ENCODE measurements at regions not wholly inside any gene's neighbourhood (a gene's known extent, or its start where the extent isn't known, plus 50 kb on each side); places are given as distances from the start of the nearest gene placed in this dataset.
"Not testable (repeated sequence)": the region's sequence is repeated elsewhere in the genome, so short reads cannot be mapped to it uniquely, and the experiment has no call there.

GRCh38 chr12:19771858-19772257 is 332.6 kb downstream of the AEBP2 start:
- no peak for DNase-seq (ENCODE audit: low read depth)

- DNase-seq (ENCODE audit: low read depth), result no peak
These were observed 333.5 kb downstream of the AEBP2 start for GRCh38 chr12:19772776-19773175.

GRCh38 chr12:19775241-19775640 is 335.9 kb downstream of the AEBP2 start:
- no peak for DNase-seq (ENCODE audit: low read depth)

GRCh38 chr12:19775976-19776375 is 336.7 kb downstream of the AEBP2 start:
- DNase-seq (ENCODE audit: low read depth), result not testable (repeated sequence)

GRCh38 chr12:19778172-19778571 is 338.9 kb downstream of the AEBP2 start:
- no peak for DNase-seq (ENCODE audit: low read depth)

- no peak for DNase-seq (ENCODE audit: low read depth)
These were observed 339.5 kb downstream of the AEBP2 start for GRCh38 chr12:19778797-19779196.

GRCh38 chr12:19779395-19780056 is 340.2 kb downstream of the AEBP2 start:
- DNase-seq (ENCODE audit: low read depth), result no peak

GRCh38 chr12:19780460-19780859 is 341.2 kb downstream of the AEBP2 start:
- DNase-seq (ENCODE audit: low read depth), result no peak

GRCh38 chr12:19783547-19784444 is 344.5 kb downstream of the AEBP2 start:
- DNase-seq (ENCODE audit: low read depth), result no peak

- no peak for DNase-seq (ENCODE audit: low read depth)
These were observed 352.7 kb downstream of the AEBP2 start for GRCh38 chr12:19792028-19792427.

- no peak for DNase-seq (ENCODE audit: low read depth)
These were observed 354.8 kb downstream of the AEBP2 start for GRCh38 chr12:19794116-19794515.

GRCh38 chr12:19799216-19799615 is 359.9 kb downstream of the AEBP2 start:
- DNase-seq (ENCODE audit: low read depth), result no peak

GRCh38 chr12:19799895-19800602 is 360.8 kb downstream of the AEBP2 start:
- no peak for DNase-seq (ENCODE audit: low read depth)

GRCh38 chr12:19800884-19801283 is 361.6 kb downstream of the AEBP2 start:
- no peak for DNase-seq (ENCODE audit: low read depth)

GRCh38 chr12:19801941-19802340 is 362.6 kb downstream of the AEBP2 start:
- DNase-seq (ENCODE audit: low read depth), result no peak

- no peak for DNase-seq (ENCODE audit: low read depth)
These were observed 363.6 kb downstream of the AEBP2 start for GRCh38 chr12:19802915-19803314.

GRCh38 chr12:19804737-19805136 is 365.4 kb downstream of the AEBP2 start:
- DNase-seq (ENCODE audit: low read depth), result no peak

- no peak for DNase-seq (ENCODE audit: low read depth)
These were observed 369.1 kb downstream of the AEBP2 start for GRCh38 chr12:19808371-19808770.

- no peak for DNase-seq (ENCODE audit: low read depth)
These were observed 370.9 kb downstream of the AEBP2 start for GRCh38 chr12:19810213-19810612.

- no peak for DNase-seq (ENCODE audit: low read depth)
These were observed 372.6 kb downstream of the AEBP2 start for GRCh38 chr12:19811922-19812321.

- DNase-seq (ENCODE audit: low read depth), result no peak
These were observed 379.9 kb downstream of the AEBP2 start for GRCh38 chr12:19819231-19819630.

- no peak for DNase-seq (ENCODE audit: low read depth)
These were observed 383.2 kb downstream of the AEBP2 start for GRCh38 chr12:19822476-19822875.

- not testable (repeated sequence) for DNase-seq (ENCODE audit: low read depth)
These were observed 384.0 kb downstream of the AEBP2 start for GRCh38 chr12:19823326-19823725.

All from GM04504 (cell line).